Activated CD4-positive, alpha-beta T cell treated with anti-CD3 and anti-CD28 coated beads, Interleukin-2, amount 10 ng/mL, durations not matched to agents 24 days and 14 days (primary cell): ENCODE measurements at regions not wholly inside any gene's neighbourhood (a gene's known extent, or its start where the extent isn't known, plus 50 kb on each side); places are given as distances from the start of the nearest gene placed in this dataset.

Experiments
- DNase-seq: peaks from one replicate; pipeline ENCODE4 v3.0.0; 2022
- H3K27ac Mint-ChIP-seq: one replicate; pipeline ENCODE4 v1.8.0; 2022; ENCODE audit warnings: mild to moderate bottlenecking, mixed read lengths
- H3K27me3 Mint-ChIP-seq: one replicate; pipeline ENCODE4 v1.8.0; 2022; ENCODE audit warnings: mixed read lengths
- H3K36me3 Mint-ChIP-seq: one replicate; pipeline ENCODE4 v1.8.0; 2022; ENCODE audit warnings: low read depth, mild to moderate bottlenecking, mixed read lengths
- H3K4me1 Mint-ChIP-seq: one replicate; pipeline ENCODE4 v1.8.0; 2021; ENCODE audit warnings: mixed read lengths
- H3K4me3 Mint-ChIP-seq: one replicate; pipeline ENCODE4 v1.8.0; 2022; ENCODE audit warnings: mild to moderate bottlenecking, moderate library complexity, mixed read lengths
- H3K9me3 Mint-ChIP-seq: one replicate; pipeline ENCODE4 v1.8.0; 2021; ENCODE audit warnings: mixed read lengths
- intact Hi-C: fragments of 100-400 bp; cut with micrococcal nuclease; formaldehyde crosslinking; loops from one replicate; pipeline ENCODE4 v1.15.1; 2023

DNA sequence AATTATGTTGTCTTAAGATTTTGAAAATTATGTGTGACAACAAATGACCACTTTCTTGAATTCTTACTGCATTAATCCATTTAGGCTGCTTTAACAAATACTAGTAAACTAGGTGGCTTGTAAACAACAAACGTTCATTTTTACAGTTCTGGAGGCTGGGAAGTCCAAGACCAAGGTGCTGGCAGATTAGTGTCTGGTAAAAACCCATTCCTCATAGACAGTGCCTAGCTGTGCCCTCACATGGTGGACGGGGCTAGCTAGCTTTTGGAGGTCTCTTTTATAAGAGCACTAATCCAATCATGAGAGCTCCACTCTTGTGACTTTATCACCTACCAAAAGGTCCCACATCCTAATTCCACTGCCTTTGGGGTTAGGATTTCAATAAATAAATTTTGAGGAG is 425.8 kb downstream of the SPRY1 start:
- Mint-ChIP-seq H3K4me1 (no peaks in the 10 kb centered on the region), H3K27ac (no peak overlapping the region), H3K4me3 (no peak overlapping the region), H3K27me3 (peaks cover 1% of the 10 kb centered on the region), H3K9me3 (no peaks in the 10 kb centered on the region), H3K36me3 (no peaks in the 10 kb centered on the region)
- intact Hi-C loops: no loop called here
- DNase-seq: no peak

DNA sequence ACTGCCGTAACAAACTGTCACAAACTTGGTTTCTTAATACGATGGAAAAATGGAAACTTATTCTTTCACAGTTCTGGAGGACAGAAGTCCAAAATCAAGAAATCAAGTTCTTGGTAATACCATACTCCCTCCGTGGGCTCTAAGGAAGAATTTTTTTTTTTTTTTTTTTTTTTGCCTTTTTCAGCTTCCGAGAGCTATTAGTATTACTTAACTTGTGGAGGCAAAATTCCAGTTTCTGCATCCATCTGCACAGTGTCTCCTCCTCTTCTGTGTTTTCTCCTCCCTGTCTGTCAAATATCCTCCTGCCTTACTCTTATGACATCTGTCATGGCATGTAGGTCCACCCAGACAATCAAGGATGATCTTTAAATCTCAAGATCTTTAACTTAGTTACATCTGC is 426.6 kb downstream of the SPRY1 start:
- no peak for DNase-seq
- no peaks in the 10 kb centered on the region for H3K9me3 Mint-ChIP-seq
- H3K27me3 Mint-ChIP-seq: peaks cover 1% of the 10 kb centered on the region
- H3K4me3 Mint-ChIP-seq: no peak overlapping the region
- H3K36me3 Mint-ChIP-seq: no peaks in the 10 kb centered on the region
- H3K4me1 Mint-ChIP-seq: no peaks in the 10 kb centered on the region
- no peak overlapping the region for H3K27ac Mint-ChIP-seq
- intact Hi-C loops: no loop called here

DNA sequence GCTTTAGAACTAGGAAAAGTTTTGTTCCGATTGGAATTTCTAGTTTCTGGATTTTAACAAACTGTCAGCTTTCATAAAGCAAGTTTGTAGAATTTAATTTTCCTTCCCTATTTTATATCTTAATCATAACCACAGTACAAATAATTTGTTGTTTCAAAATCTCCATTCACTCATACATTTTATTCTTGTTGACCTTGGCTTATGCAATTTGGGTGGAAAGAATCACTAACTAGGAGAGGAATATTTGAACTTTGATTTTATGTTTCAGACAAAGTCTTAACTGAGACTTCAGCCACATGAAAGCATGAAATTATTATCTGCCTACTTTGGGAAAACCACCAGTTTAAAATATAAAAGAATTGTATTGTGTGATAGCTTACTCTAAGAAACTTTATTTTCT is 427.9 kb downstream of the SPRY1 start:
- no peaks in the 10 kb centered on the region for H3K9me3 Mint-ChIP-seq
- DNase-seq: no peak
- H3K27me3 Mint-ChIP-seq: peaks cover 1% of the 10 kb centered on the region
- intact Hi-C loops: no loop called here
- H3K27ac Mint-ChIP-seq: no peak overlapping the region
- H3K4me1 Mint-ChIP-seq: no peaks in the 10 kb centered on the region
- no peak overlapping the region for H3K4me3 Mint-ChIP-seq
- no peaks in the 10 kb centered on the region for H3K36me3 Mint-ChIP-seq

DNA sequence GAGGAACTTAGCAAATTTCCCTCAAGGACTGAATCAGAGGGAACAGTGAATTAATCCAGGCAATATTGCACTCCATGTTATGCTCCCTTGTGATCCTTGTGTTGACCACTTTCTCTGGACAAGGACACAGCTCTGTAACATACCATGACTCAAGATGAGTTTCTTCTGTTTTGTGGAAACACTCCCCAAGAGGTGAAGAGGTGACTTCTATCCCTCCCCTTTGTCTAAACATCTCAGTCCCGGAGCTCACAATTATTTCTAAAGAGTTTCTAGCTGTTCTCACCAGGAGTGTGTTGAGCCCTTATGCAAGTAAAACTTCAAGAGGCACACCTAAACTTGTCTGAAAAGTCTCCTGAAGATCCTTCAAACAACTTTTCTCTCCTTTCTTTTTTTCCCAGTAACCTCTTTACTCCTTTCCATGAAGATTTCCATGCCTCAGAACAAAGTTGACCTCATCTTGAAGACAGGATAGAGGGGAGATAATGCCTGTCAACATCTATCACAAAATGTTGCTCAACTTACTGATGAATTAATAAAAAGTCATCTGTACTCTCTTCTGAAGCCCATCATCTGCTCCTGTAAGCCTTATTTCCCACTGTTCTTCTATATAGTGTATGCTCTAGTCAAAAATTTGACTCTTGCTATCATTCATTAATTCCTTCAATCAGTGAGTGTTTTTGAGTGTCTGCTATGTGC is 429.1 kb downstream of the SPRY1 start:
- H3K36me3 Mint-ChIP-seq: no peaks in the 10 kb centered on the region
- no peaks in the 10 kb centered on the region for H3K27me3 Mint-ChIP-seq
- H3K27ac Mint-ChIP-seq: no peak overlapping the region
- no peak for DNase-seq
- no peaks in the 10 kb centered on the region for H3K9me3 Mint-ChIP-seq
- no peaks in the 10 kb centered on the region for H3K4me1 Mint-ChIP-seq
- H3K4me3 Mint-ChIP-seq: no peak overlapping the region
- intact Hi-C loops: no loop called here

- no peaks in the 10 kb centered on the region for H3K4me1 Mint-ChIP-seq
These were observed 430.3 kb downstream of the SPRY1 start for GRCh38 chr4:123826896-123827295.

DNA sequence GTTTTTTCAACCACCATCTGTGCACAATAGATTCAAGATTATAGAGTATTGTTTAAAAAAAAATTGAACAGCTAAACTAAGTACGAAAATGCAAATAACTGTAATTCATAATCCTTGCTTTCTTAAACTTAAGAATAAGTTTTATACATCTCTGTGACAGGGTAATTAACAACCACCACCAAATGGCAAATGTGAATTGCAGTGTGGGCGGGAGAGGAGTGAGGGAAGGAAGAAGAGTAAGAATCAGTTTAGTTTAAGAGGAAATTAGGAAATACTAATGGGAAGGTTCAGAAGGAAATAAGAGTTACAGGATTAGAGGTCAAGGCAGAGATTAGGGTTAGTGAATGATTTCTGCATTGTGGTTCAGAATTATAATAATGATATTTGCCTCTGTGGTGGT is 430.9 kb downstream of the SPRY1 start:
- Mint-ChIP-seq H3K27me3 (no peaks in the 10 kb centered on the region), H3K4me3 (no peak overlapping the region), H3K36me3 (no peaks in the 10 kb centered on the region), H3K27ac (no peak overlapping the region), H3K9me3 (no peaks in the 10 kb centered on the region), H3K4me1 (no peaks in the 10 kb centered on the region)
- intact Hi-C loops: no loop called here
- no peak for DNase-seq

More at GRCh38 chr4:123826896-123827295, 430.3 kb downstream of the SPRY1 start:
- Mint-ChIP-seq H3K4me3 (no peak overlapping the region), H3K27me3 (no peaks in the 10 kb centered on the region), H3K27ac (no peak overlapping the region), H3K36me3 (no peaks in the 10 kb centered on the region), H3K9me3 (no peaks in the 10 kb centered on the region)
- no peak for DNase-seq
- intact Hi-C loops: no loop called here

DNA sequence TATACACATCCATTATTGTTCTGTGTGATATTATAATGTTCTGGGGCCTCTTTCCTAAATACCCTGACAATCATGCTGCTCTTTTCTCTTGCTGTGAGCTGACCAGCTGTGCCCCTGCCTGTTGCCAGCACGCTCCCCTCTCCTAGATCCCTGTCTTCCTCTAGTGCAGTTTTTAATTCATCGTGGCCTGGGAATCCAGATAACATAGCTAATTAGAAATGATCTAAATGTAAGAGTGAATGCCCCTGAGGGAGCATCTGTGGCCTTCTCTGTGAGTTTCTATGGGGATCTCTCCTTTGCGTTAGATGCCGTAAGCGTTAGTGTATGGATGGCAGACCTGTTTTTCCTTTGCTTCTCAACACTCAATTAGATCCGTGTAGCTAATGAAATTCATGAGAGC is 434.3 kb downstream of the SPRY1 start:
- H3K4me3 Mint-ChIP-seq: no peak overlapping the region
- DNase-seq: no peak
- no peaks in the 10 kb centered on the region for H3K27me3 Mint-ChIP-seq
- H3K9me3 Mint-ChIP-seq: no peaks in the 10 kb centered on the region
- intact Hi-C loops: no loop called here
- no peaks in the 10 kb centered on the region for H3K36me3 Mint-ChIP-seq
- H3K27ac Mint-ChIP-seq: no peak overlapping the region
- H3K4me1 Mint-ChIP-seq: no peaks in the 10 kb centered on the region

DNA sequence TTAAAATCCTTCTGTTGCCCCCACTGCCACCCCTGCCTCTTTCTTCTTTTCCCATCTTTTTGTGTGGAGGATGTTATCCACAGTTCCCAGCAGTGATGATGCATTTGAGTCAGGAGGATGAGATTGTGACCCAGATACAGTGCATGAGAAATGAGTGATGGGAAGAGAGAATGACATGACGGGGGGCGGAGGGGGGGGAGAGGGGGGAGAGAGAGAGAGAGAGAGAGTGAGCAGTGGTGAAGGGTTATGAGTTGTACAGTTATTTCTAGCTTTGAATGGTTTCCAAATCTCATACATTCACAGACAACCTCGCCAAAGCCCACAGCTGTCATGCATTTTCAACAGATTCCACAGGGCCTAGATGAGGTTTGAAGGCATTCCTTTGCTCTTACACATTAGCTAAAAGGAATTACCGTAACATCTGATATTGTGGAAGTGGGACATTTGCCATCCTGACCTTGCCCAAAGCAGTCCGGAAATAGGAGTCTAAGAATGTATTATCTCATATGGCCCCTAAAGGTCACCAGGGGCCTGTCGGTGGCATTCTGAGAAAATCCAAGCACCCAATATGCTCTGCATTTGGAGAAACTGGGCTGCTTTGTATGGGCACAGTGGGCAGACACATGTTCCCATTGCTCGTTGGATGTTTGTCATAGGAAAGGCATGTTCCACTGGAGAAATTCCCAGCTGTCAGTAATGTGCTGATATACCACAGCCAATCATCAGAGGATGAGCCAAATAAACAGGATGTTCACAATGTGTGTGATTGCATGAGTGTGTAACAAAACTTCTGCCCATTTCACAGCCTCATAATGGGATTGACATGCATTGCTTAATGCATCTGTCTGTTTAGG is 435.8 kb downstream of the SPRY1 start:
- Mint-ChIP-seq H3K4me3 (no peak overlapping the region), H3K9me3 (no peaks in the 10 kb centered on the region), H3K4me1 (no peaks in the 10 kb centered on the region), H3K27me3 (peaks cover 3% of the 10 kb centered on the region), H3K36me3 (no peaks in the 10 kb centered on the region), H3K27ac (no peak overlapping the region)
- DNase-seq: no peak
- intact Hi-C loops: no loop called here

DNA sequence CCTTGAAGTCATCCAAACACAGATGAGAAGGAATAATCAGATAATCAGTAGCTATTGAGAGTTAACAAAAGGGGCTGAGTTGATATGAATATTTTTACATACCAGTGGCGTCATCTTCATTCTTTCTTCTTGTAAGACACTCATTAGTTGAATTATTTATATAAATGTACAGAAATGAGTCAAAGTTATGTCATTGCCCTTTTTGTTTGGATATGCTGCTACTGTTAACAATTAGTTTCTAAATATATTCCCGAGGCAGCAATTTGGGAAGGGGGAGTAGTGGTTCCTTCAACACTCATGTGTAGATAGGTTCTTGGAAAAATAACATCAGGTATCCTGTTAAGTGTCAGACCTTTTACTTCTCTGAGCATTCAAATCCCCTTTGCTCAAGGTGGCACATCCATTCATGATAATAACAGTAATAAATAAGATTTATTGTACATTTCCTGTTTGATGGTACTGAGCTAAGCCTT is 436.6 kb downstream of the SPRY1 start:
- Mint-ChIP-seq H3K27me3 (peaks cover 3% of the 10 kb centered on the region), H3K9me3 (no peaks in the 10 kb centered on the region), H3K36me3 (no peaks in the 10 kb centered on the region), H3K4me1 (no peaks in the 10 kb centered on the region), H3K27ac (no peak overlapping the region), H3K4me3 (no peak overlapping the region)
- intact Hi-C loops: no loop called here
- DNase-seq: no peak

- Mint-ChIP-seq H3K4me3 (no peak overlapping the region), H3K9me3 (no peaks in the 10 kb centered on the region), H3K27ac (no peak overlapping the region), H3K36me3 (no peaks in the 10 kb centered on the region), H3K4me1 (no peaks in the 10 kb centered on the region), H3K27me3 (peaks cover 3% of the 10 kb centered on the region)
- DNase-seq: no peak
- intact Hi-C loops: no loop called here
These were observed 439.4 kb downstream of the SPRY1 start for GRCh38 chr4:123835831-123836590.

- Mint-ChIP-seq H3K4me1 (no peaks in the 10 kb centered on the region), H3K27ac (no peak overlapping the region), H3K27me3 (peaks cover 3% of the 10 kb centered on the region), H3K4me3 (no peak overlapping the region), H3K9me3 (no peaks in the 10 kb centered on the region), H3K36me3 (no peaks in the 10 kb centered on the region)
- intact Hi-C loops: no loop called here
- no peak for DNase-seq
These were observed 440.4 kb downstream of the SPRY1 start for GRCh38 chr4:123836851-123837595.

DNA sequence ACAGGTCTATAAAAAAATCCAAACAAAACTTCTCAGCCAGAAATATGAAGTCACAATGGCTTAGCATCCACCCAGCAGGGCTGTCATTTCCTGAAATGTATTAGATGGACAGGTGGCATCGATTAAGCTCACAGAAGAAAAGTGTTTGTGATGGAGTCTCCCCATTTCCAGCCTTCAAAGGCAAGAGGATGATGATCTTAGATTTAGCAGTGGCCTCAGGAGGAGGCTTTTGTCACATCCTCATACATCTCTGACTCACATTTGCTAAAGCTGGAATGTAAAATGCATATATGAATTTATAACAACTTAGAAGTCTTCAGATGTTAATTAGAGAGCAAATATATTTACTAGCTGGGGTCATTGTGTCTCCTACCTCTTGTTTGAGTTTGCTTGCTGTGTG is 441.9 kb downstream of the SPRY1 start:
- Mint-ChIP-seq H3K27me3 (peaks cover 3% of the 10 kb centered on the region), H3K4me3 (no peak overlapping the region), H3K27ac (no peak overlapping the region), H3K4me1 (no peaks in the 10 kb centered on the region), H3K36me3 (no peaks in the 10 kb centered on the region), H3K9me3 (no peaks in the 10 kb centered on the region)
- DNase-seq: no peak
- intact Hi-C loops: no loop called here

GRCh38 chr4:123840197-123840596 is 443.6 kb downstream of the SPRY1 start:
- no peaks in the 10 kb centered on the region for H3K36me3 Mint-ChIP-seq
- H3K9me3 Mint-ChIP-seq: no peaks in the 10 kb centered on the region
- H3K27me3 Mint-ChIP-seq: peaks cover 3% of the 10 kb centered on the region
- H3K27ac Mint-ChIP-seq: no peak overlapping the region
- DNase-seq: no peak
- H3K4me1 Mint-ChIP-seq: no peaks in the 10 kb centered on the region
- H3K4me3 Mint-ChIP-seq: no peak overlapping the region
- intact Hi-C loops: no loop called here
